GM12878 (cell line): ENCODE measurements at regions not wholly inside any gene's neighbourhood (a gene's known extent, or its start where the extent isn't known, plus 50 kb on each side); places are given as distances from the start of the nearest gene placed in this dataset.

Experiments used
- ATAC-seq: fragments of 200-7000 bp; cut with Tn5 transposase; 3 replicates; pipeline ENCODE4 v1.9.1; 2020; ENCODE audit warnings: mild to moderate bottlenecking, moderate library complexity
- BruUV-seq: library from RNA; stranded (reverse); fragments of 400-500 nt; replicated peaks from 2 replicates; lab custom pipeline; 2021; lab: Mats Ljungman, UMichigan
- CTCF ChIA-PET: fragments of 300-600 bp; sonication (Branson Sonifier 250); formaldehyde crosslinking; extraction: SDS; loops from one replicate; lab custom pipeline; 2021; ENCODE audit warnings: inconsistent platforms; lab: Yijun Ruan, JAX
- POLR2A ChIA-PET: fragments of 350-600 bp; formaldehyde crosslinking; extraction: SDS; loops from one replicate; lab custom pipeline; 2021; ENCODE audit warnings: inconsistent platforms; lab: Charles Lee
- RAD21 ChIA-PET: fragments of 300-600 bp; sonication (Branson Sonifier 250); formaldehyde crosslinking; loops from one replicate; lab custom pipeline; 2023; ENCODE audit warnings: antibody characterized with exemption; ENCODE audit not compliant: unreplicated experiment; lab: Charles Lee
- SMC1A ChIA-PET: fragments of 300-600 bp; sonication (Branson Sonifier 250); formaldehyde crosslinking; loops from one replicate; lab custom pipeline; 2023; ENCODE audit not compliant: unreplicated experiment, uncharacterized antibody; lab: Charles Lee
- DNase-seq: peaks from one replicate; pipeline ENCODE4 v3.0.0-alpha.2; 2011; ENCODE audit warnings: low read depth, low spot score
- FAIRE-seq: peaks from 3 replicates; lab custom pipeline; 2011; peaks lifted over from hg19 to GRCh38; lab: Jason Lieb, UNC
- H2AFZ ChIP-seq: 2 replicates; pipeline ENCODE4 v1.6.0; 2011; ENCODE audit warnings: low read depth, low read length, control low read depth; ENCODE audit not compliant: control insufficient read depth
- H3K27ac ChIP-seq: 2 replicates; pipeline ENCODE4 v1.5.1; 2011; ENCODE audit warnings: control low read depth; ENCODE audit not compliant: control insufficient read depth, insufficient read depth
- H3K27me3 ChIP-seq, 2 experiments: replicated peaks in 1 of 2; 2 replicates each; pipeline versions ENCODE4 v1.6.0 to v1.6.1; 2011; ENCODE audit warnings: low read length in 1 of 2; ENCODE audit not compliant: control insufficient read depth in 2 of 2, insufficient read depth in 2 of 2
- H3K36me3 ChIP-seq, 2 experiments: 2 replicates each; pipeline ENCODE4 v1.5.1; 2011; ENCODE audit warnings: low read length in 1 of 2; ENCODE audit not compliant: control insufficient read depth in 2 of 2, insufficient read depth in 2 of 2
- H3K4me1 ChIP-seq: 2 replicates; pipeline ENCODE4 v1.6.1; 2011; ENCODE audit warnings: mild to moderate bottlenecking, low read length, moderate library complexity, mixed read lengths; ENCODE audit not compliant: control insufficient read depth, insufficient read depth
- H3K4me2 ChIP-seq: 2 replicates; pipeline ENCODE4 v1.6.0; 2011; ENCODE audit warnings: control low read depth; ENCODE audit not compliant: control insufficient read depth, insufficient read depth
- H3K4me3 ChIP-seq: fragments of 200-600 bp; sonication (generic); 2 replicates; pipeline ENCODE4 v1.5.1; 2016
- H3K79me2 ChIP-seq: 2 replicates; pipeline ENCODE4 v1.6.0; 2011; ENCODE audit warnings: low read length; ENCODE audit not compliant: control insufficient read depth, insufficient read depth
- H3K9ac ChIP-seq: 2 replicates; pipeline ENCODE4 v1.8.0; 2011; ENCODE audit warnings: low read length, control low read depth, mixed read lengths; ENCODE audit not compliant: control insufficient read depth, insufficient read depth
- H3K9me3 ChIP-seq: replicated peaks from 3 replicates; pipeline ENCODE4 v1.5.1; 2011; ENCODE audit warnings: mild to moderate bottlenecking, low read length; ENCODE audit not compliant: control insufficient read depth, insufficient read depth
- H4K20me1 ChIP-seq: 2 replicates; pipeline ENCODE4 v1.6.0; 2011; ENCODE audit not compliant: control insufficient read depth, insufficient read depth
- FOS ChIP-seq: IDR thresholded peaks from 3 replicates; pipeline ENCODE4 v1.6.1; 2011; ENCODE audit warnings: borderline replicate concordance; ENCODE audit not compliant: insufficient read length; ENCODE audit errors: extremely low read depth
- FOXK2 ChIP-seq: fragments of 450-650 bp; IDR thresholded peaks from 2 replicates; pipeline ENCODE4 v1.6.1; 2017; ENCODE audit warnings: mild to moderate bottlenecking, moderate library complexity
- IRF4 ChIP-seq: IDR thresholded peaks from 2 replicates; pipeline ENCODE4 v1.6.1; 2011; ENCODE audit warnings: low read depth, low read length
- MEF2A ChIP-seq: IDR thresholded peaks from 2 replicates; pipeline ENCODE4 v1.6.1; 2011; ENCODE audit warnings: low read depth, mild to moderate bottlenecking, low read length, moderate library complexity; ENCODE audit not compliant: insufficient read depth
- POLR2AphosphoS5 ChIP-seq: IDR thresholded peaks from 2 replicates; pipeline ENCODE4 v1.6.1; 2011; ENCODE audit warnings: mild to moderate bottlenecking, low read length, inconsistent platforms
- SIN3A ChIP-seq: IDR thresholded peaks from 2 replicates; pipeline ENCODE4 v1.6.1; 2012; ENCODE audit warnings: low read depth, low read length, improper control_type of control experiment
- SP1 ChIP-seq: IDR thresholded peaks from one replicate; pipeline ENCODE4 v1.6.1; 2011; ENCODE audit warnings: low read depth, low read length
- SUZ12 ChIP-seq: fragments of 200-600 bp; sonication (generic); IDR thresholded peaks from one replicate; pipeline ENCODE4 v1.6.1; 2018; ENCODE audit warnings: antibody characterized with exemption, mild to moderate bottlenecking; ENCODE audit not compliant: unreplicated experiment
- TAF1 ChIP-seq: IDR thresholded peaks from 2 replicates; pipeline ENCODE4 v1.6.1; 2011; ENCODE audit warnings: mild to moderate bottlenecking, low read depth, low read length, borderline replicate concordance
- TBL1XR1 ChIP-seq: IDR thresholded peaks from 2 replicates; pipeline ENCODE4 v1.6.1; 2012; ENCODE audit warnings: low read depth, low read length, improper control_type of control experiment
- ZNF217 ChIP-seq: fragments of 450-650 bp; IDR thresholded peaks from 2 replicates; pipeline ENCODE4 v1.6.1; 2017; ENCODE audit warnings: antibody characterized with exemption, mild to moderate bottlenecking
- WGBS: methylation state at CpG from one replicate; pipeline ENCODE4 v1.1.6; 2016; ENCODE audit warnings: low lambda C conversion rate; ENCODE audit not compliant: insufficient replicate concordance, insufficient coverage; ENCODE audit errors: missing lambda C conversion rate; 5-methylcytosine and 5-hydroxymethylcytosine counted together
- in situ Hi-C: fragments of 300-500 bp; cut with MboI; formaldehyde crosslinking; loops from 9 replicates; pipeline ENCODE4 v1.14.3; 2018; ENCODE audit warnings: mixed read lengths
- intact Hi-C: fragments of 100-400 bp; cut with micrococcal nuclease; formaldehyde crosslinking; loops from one replicate; pipeline ENCODE4 v1.14.2; 2022; ENCODE audit not compliant: unreplicated experiment
- TF ChIP-seq, protein P1 (sequence below): fragments of 450-650 bp; IDR thresholded peaks from 2 replicates; pipeline ENCODE4 v1.6.1; 2018; ENCODE audit warnings: mild to moderate bottlenecking, low read depth, moderate library complexity; ENCODE audit not compliant: partially characterized antibody
- TF ChIP-seq, protein P2 (sequence below): fragments of 450-650 bp; formaldehyde crosslinking; IDR thresholded peaks from 2 replicates; pipeline ENCODE4 v1.5.0; 2022; ENCODE audit warnings: mild to moderate bottlenecking, missing genetic modification characterization
- TF ChIP-seq, protein P3 (sequence below): IDR thresholded peaks from 2 replicates; pipeline ENCODE4 v1.6.1; 2012; ENCODE audit warnings: low read depth, low read length, improper control_type of control experiment

GRCh38 chr2:176526995-176527901 lies 258.0 kb downstream of the MTX2 start (continued):
- TF ChIP-seq, protein P1, sequence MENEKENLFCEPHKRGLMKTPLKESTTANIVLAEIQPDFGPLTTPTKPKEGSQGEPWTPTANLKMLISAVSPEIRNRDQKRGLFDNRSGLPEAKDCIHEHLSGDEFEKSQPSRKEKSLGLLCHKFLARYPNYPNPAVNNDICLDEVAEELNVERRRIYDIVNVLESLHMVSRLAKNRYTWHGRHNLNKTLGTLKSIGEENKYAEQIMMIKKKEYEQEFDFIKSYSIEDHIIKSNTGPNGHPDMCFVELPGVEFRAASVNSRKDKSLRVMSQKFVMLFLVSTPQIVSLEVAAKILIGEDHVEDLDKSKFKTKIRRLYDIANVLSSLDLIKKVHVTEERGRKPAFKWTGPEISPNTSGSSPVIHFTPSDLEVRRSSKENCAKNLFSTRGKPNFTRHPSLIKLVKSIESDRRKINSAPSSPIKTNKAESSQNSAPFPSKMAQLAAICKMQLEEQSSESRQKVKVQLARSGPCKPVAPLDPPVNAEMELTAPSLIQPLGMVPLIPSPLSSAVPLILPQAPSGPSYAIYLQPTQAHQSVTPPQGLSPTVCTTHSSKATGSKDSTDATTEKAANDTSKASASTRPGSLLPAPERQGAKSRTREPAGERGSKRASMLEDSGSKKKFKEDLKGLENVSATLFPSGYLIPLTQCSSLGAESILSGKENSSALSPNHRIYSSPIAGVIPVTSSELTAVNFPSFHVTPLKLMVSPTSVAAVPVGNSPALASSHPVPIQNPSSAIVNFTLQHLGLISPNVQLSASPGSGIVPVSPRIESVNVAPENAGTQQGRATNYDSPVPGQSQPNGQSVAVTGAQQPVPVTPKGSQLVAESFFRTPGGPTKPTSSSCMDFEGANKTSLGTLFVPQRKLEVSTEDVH, result no peak
- TF ChIP-seq FOS (no peak), SIN3A (no peak), FOXK2 (no peak), SP1 (no peak)

DNA sequence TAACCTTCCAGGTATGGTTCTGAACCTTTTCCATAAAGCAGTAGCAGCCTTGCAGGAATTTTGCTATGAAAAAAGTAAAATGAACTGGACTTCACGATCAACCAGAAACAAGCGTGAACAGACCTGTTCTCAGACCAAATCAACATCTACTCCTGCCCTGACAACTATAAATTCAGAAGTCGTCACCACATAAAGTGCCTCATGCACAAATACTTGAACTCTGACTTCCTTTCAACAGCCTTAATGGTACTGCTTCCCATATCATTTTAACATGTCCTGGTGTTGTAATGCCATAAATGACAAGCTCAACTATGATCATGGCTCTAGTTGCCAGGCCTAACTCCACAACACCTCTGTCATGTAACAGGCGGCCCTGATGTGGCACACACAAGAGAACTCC lies 262.4 kb downstream of the MTX2 start:
- no peaks in the 10 kb centered on the region for H3K36me3 ChIP-seq
- CTCF ChIA-PET, result interaction anchor here (1.0 to 3.4 kb wide), 2 partner anchors 22 to 76 kb away, joined by 3 to 16 read pairs; no protein-coding TSS in a partner anchor
- FAIRE-seq (no peak), ATAC-seq (no peak), DNase-seq (no peak)
- H3K27me3 ChIP-seq, result peaks cover 0 to 4% of the 10 kb centered on the region in 2 experiments; a peak in 2 of 4 replicates
- H3K9ac ChIP-seq, result no peak overlapping the region
- intact Hi-C loops (no loop called here), in situ Hi-C loops (no loop called here)
- H3K79me2 ChIP-seq, result no peaks in the 10 kb centered on the region
- 19% methylated on average over 4 of the region's 4 CpGs for WGBS
- no peaks in the 10 kb centered on the region for H3K9me3 ChIP-seq
- H3K4me1 ChIP-seq, result no peaks in the 10 kb centered on the region
- H3K27ac ChIP-seq, result no peak overlapping the region
- no peak overlapping the region for H2AFZ ChIP-seq
- POLR2A ChIA-PET, result no interaction called here
- RAD21 ChIA-PET, result no interaction called here
- no peak overlapping the region for H3K4me2 ChIP-seq
- H4K20me1 ChIP-seq, result no peaks in the 10 kb centered on the region
- no TSS peak for BruUV-seq
- SMC1A ChIA-PET, result interaction anchor here (1.0 kb wide), 1 partner anchor 11 kb away, joined by 3 read pairs; no protein-coding TSS in a partner anchor
- no peak overlapping the region for H3K4me3 ChIP-seq
- TF ChIP-seq ZNF217, result no peak
- no peak for TF ChIP-seq TBL1XR1
- no peak for TF ChIP-seq IRF4
- no peak for TF ChIP-seq POLR2AphosphoS5
- TF ChIP-seq SIN3A, result no peak
- no peak for TF ChIP-seq SUZ12
- TF ChIP-seq TAF1, result no peak
- TF ChIP-seq, protein P2, sequence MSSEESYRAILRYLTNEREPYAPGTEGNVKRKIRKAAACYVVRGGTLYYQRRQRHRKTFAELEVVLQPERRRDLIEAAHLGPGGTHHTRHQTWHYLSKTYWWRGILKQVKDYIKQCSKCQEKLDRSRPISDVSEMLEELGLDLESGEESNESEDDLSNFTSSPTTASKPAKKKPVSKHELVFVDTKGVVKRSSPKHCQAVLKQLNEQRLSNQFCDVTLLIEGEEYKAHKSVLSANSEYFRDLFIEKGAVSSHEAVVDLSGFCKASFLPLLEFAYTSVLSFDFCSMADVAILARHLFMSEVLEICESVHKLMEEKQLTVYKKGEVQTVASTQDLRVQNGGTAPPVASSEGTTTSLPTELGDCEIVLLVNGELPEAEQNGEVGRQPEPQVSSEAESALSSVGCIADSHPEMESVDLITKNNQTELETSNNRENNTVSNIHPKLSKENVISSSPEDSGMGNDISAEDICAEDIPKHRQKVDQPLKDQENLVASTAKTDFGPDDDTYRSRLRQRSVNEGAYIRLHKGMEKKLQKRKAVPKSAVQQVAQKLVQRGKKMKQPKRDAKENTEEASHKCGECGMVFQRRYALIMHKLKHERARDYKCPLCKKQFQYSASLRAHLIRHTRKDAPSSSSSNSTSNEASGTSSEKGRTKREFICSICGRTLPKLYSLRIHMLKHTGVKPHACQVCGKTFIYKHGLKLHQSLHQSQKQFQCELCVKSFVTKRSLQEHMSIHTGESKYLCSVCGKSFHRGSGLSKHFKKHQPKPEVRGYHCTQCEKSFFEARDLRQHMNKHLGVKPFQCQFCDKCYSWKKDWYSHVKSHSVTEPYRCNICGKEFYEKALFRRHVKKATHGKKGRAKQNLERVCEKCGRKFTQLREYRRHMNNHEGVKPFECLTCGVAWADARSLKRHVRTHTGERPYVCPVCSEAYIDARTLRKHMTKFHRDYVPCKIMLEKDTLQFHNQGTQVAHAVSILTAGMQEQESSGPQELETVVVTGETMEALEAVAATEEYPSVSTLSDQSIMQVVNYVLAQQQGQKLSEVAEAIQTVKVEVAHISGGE (CRISPR knock-in tag), result no peak
- TF ChIP-seq, protein P3, sequence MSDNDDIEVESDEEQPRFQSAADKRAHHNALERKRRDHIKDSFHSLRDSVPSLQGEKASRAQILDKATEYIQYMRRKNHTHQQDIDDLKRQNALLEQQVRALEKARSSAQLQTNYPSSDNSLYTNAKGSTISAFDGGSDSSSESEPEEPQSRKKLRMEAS, result no peak
- TF ChIP-seq MEF2A, result no peak
